Pancreas (tissue), 10 donors: ENCODE measurements at regions not wholly inside any gene's neighbourhood (a gene's known extent, or its start where the extent isn't known, plus 50 kb on each side); places are given as distances from the start of the nearest gene placed in this dataset.

ENCODE experiments used
- ATAC-seq, 4 donors: fragments of 200-7000 bp; cut with Tn5 transposase; one replicate each; pipeline versions ENCODE4 v1.8.0 to v1.9.1; 2020; ENCODE audit warnings: mild to moderate bottlenecking in 4 of 4, moderate library complexity in 4 of 4
- DNase-seq, 6 donors: peaks; one replicate each; pipeline ENCODE4 v3.0.0-alpha.2; 2020
- FAIRE-seq: peaks from 2 replicates; lab custom pipeline; 2012; peaks lifted over from hg19 to GRCh38; lab: Jason Lieb, UNC
- H3K27ac ChIP-seq, 4 donors: fragments of 200-600 bp; sonication (generic); 1 replicate in 3 of 4; 2 replicates in 1 of 4; pipeline versions ENCODE4 v1.5.0 to v1.8.0; 2020
- H3K27me3 ChIP-seq, 4 donors: fragments of 200-600 bp; one replicate each; pipeline ENCODE4 v1.8.0; 2021
- H3K36me3 ChIP-seq, 3 donors: fragments of 200-600 bp; sonication (generic) in 1 of 3; one replicate each; pipeline versions ENCODE4 v1.5.0 to v1.8.0; 2020 to 2021
- H3K4me1 ChIP-seq, 3 donors: fragments of 200-600 bp; one replicate each; pipeline ENCODE4 v1.8.0; 2021
- H3K4me3 ChIP-seq, 4 donors: fragments of 200-600 bp; sonication (generic) in 2 of 4; one replicate each; pipeline versions ENCODE4 v1.5.0 to v1.8.0; 2020 to 2021
- H3K9me3 ChIP-seq, 4 donors: fragments of 200-600 bp; one replicate each; pipeline ENCODE4 v1.8.0; 2021
- CTCF ChIP-seq, 4 donors: fragments of 200-600 bp; sonication (generic) in 3 of 4; IDR thresholded peaks; one replicate each; pipeline versions ENCODE4 v1.5.0 to v1.8.0; 2021; ENCODE audit warnings: antibody characterized with exemption in 4 of 4
- WGBS, 2 donors: extraction: QIAGEN DNeasy Blood & Tissue Kit; methylation state at CpG; one replicate each; pipeline ENCODE4 v1.1.7; 2013; 5-methylcytosine and 5-hydroxymethylcytosine counted together
- intact Hi-C, 3 donors: fragments of 100-400 bp; cut with DNase I; formaldehyde crosslinking; loops; one replicate each; pipeline versions ENCODE4 v1.11.1 to v1.14.2; 2022
- donor health status: healthy with polysubstance abuse.
- donor health status: DM: no; HTN: no; CAD: no; lungs with moderate emphysema.
- donor health status: DM: no; HTN: no; CAD: no.
- donor health status: control.
- donor health status: control.
- donor health status: Bipolar disorder and iron deficiency.
- donor health status: DM: yes; HTN: yes; CAD: no.
- donor health status: DM: no; HTN: no; CAD: no.
- donor health status: DM: no; HTN: no; CAD: no.
- donor health status: DM: yes; HTN: yes; CAD: no.

GRCh38 chr9:89715318-89715858 lies 110.6 kb downstream of the GADD45G start:
- no peak for TF ChIP-seq CTCF (IDR thresholded peaks at IDR 0.05)
- H3K36me3 ChIP-seq = no peaks in the 10 kb centered on the region
- WGBS, 2 donors = 96 to 100% methylated on average over 2 of the region's 2 CpGs
- ATAC-seq (no peak), FAIRE-seq (no peak), DNase-seq (no peak)
- no peaks in the 10 kb centered on the region for H3K4me1 ChIP-seq
- no peak overlapping the region for H3K27ac ChIP-seq
- no peaks in the 10 kb centered on the region for H3K9me3 ChIP-seq
- intact Hi-C loops = no loop called here
- H3K27me3 ChIP-seq = no peaks in the 10 kb centered on the region
- no peak overlapping the region for H3K4me3 ChIP-seq

GRCh38 chr9:89715881-89716280 lies 111.1 kb downstream of the GADD45G start:
- no peak for TF ChIP-seq CTCF (IDR thresholded peaks at IDR 0.05)
- intact Hi-C loops = no loop called here
- Histone ChIP-seq H3K36me3 (no peaks in the 10 kb centered on the region), H3K4me3 (no peak overlapping the region), H3K27me3 (no peaks in the 10 kb centered on the region), H3K9me3 (no peaks in the 10 kb centered on the region), H3K27ac (no peak overlapping the region), H3K4me1 (no peaks in the 10 kb centered on the region)
- WGBS, 2 donors = 93 to 94% methylated on average over 3 of the region's 3 CpGs
- no peak for DNase-seq
- no peak for FAIRE-seq
- no peak for ATAC-seq

DNA sequence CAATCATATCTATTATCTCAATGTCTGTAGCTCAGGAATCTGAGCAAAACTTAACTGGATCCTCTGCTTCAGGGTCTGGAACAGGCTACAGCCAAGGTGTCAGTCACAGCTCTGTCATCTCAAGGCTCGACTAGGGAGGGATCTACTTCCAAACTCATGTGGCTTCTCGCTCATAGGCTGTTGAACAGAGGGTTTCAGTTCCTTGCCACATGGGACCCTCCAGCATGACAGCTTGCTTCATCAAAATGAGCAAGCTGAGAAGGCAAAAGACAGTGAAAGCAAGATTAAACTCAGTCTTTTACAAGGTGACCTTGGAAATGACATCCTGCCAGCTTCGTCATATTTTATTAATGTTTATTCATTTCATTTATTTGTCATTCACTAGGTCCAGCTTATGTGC lies 111.7 kb downstream of the GADD45G start:
- no peak for DNase-seq
- no peaks in the 10 kb centered on the region for H3K27me3 ChIP-seq
- ATAC-seq = no peak
- intact Hi-C loops = no loop called here
- H3K36me3 ChIP-seq = no peaks in the 10 kb centered on the region
- no peak for TF ChIP-seq CTCF (IDR thresholded peaks at IDR 0.05)
- H3K4me3 ChIP-seq = no peak overlapping the region
- no peak overlapping the region for H3K27ac ChIP-seq
- no peak for FAIRE-seq
- no peaks in the 10 kb centered on the region for H3K4me1 ChIP-seq
- WGBS, 2 donors = 53 to 63% methylated on average over 3 of the region's 3 CpGs
- no peaks in the 10 kb centered on the region for H3K9me3 ChIP-seq

DNA sequence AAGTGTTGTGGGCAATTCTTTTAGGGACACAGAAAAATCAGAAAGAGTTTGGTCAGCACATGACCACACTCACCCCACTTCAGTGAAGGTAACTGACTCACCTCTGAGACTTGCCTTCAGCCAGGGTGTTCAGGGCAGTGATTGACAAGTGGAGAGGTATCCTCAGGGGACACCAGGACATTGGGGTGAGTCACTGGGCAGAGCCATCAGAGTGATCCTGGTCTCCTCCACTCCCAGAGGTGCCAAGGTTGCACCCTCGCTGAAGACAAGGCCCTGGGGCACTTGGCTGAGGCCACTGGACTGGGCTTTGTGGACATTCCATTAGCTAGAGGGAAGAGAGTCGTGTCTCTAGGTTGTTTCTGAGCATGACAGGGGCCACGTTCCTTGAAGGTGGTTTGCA lies 113.4 kb downstream of the GADD45G start:
- H3K27ac ChIP-seq = no peak overlapping the region
- no peaks in the 10 kb centered on the region for H3K9me3 ChIP-seq
- no peaks in the 10 kb centered on the region for H3K27me3 ChIP-seq
- FAIRE-seq (no peak), DNase-seq (no peak), ATAC-seq (no peak)
- no peaks in the 10 kb centered on the region for H3K36me3 ChIP-seq
- no peak for TF ChIP-seq CTCF (IDR thresholded peaks at IDR 0.05)
- intact Hi-C loops = no loop called here
- H3K4me1 ChIP-seq = no peaks in the 10 kb centered on the region
- WGBS, 2 donors = 61 to 77% methylated on average over 3 of the region's 3 CpGs
- no peak overlapping the region for H3K4me3 ChIP-seq

DNA sequence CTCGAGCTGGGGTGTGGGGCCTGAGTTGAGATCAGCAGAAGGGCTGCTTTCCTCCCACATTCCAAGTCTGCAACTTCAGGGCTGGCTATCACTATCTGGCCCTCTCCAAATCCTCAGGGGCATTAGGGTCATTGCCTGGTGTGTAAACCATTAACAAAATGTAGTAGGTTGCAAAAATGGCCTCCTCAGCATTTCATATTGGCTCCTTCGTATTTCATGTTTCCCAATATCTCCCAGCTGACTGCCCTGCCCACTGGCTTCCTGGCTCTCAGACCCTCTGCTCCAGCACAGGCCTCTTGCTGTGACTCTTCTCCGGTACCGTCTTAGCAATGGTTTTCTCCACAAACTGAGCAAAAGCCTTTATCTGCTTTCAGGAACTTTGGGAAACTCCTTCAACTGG lies 113.8 kb downstream of the GADD45G start:
- WGBS, 2 donors = 84 to 91% methylated on average over 4 of the region's 4 CpGs
- H3K27ac ChIP-seq = no peak overlapping the region
- no peak overlapping the region for H3K4me3 ChIP-seq
- no peaks in the 10 kb centered on the region for H3K4me1 ChIP-seq
- no peaks in the 10 kb centered on the region for H3K9me3 ChIP-seq
- H3K27me3 ChIP-seq = no peaks in the 10 kb centered on the region
- FAIRE-seq (no peak), ATAC-seq (peak in 1 of 4 donors; percentile 44), DNase-seq (no peak)
- H3K36me3 ChIP-seq = no peaks in the 10 kb centered on the region
- TF ChIP-seq CTCF (IDR thresholded peaks at IDR 0.05) = no peak
- intact Hi-C loops = no loop called here
